Neural cell (in vitro differentiated cells): ENCODE measurements at regions not wholly inside any gene's neighbourhood (a gene's known extent, or its start where the extent isn't known, plus 50 kb on each side); places are given as distances from the start of the nearest gene placed in this dataset.

Experiments
- H2AFZ ChIP-seq: fragments of 200-600, 300-800 bp; sonication (generic), shearing (Covaris generic); 2 replicates; pipeline ENCODE4 v1.6.0; 2014; ENCODE audit warnings: low read depth, mild to moderate bottlenecking, antibody characterized with exemption, low read length, moderate library complexity
- H3F3A ChIP-seq: fragments of 200-600 bp; shearing (Covaris generic); 2 replicates; pipeline ENCODE4 v1.6.1; 2016; ENCODE audit warnings: mild to moderate bottlenecking, moderate library complexity, mixed read lengths, antibody characterized with exemption, low read length; ENCODE audit not compliant: insufficient read depth, poor library complexity, severe bottlenecking
- H3K27ac ChIP-seq: fragments of 200-600, 300-800 bp; sonication (generic), shearing (Covaris generic); 2 replicates; pipeline ENCODE4 v1.5.1; 2014; ENCODE audit warnings: mild to moderate bottlenecking, low read length, moderate library complexity
- H3K27me3 ChIP-seq: fragments of 300-800, 200-600 bp; sonication (generic), shearing (Covaris generic); 2 replicates; pipeline ENCODE4 v1.6.0; 2014; ENCODE audit warnings: mild to moderate bottlenecking, low read depth, low read length, moderate library complexity; ENCODE audit not compliant: insufficient read depth
- H3K36me3 ChIP-seq: fragments of 300-800, 200-600 bp; sonication (generic), shearing (Covaris generic); 2 replicates; pipeline ENCODE4 v1.5.1; 2014; ENCODE audit warnings: mild to moderate bottlenecking, antibody characterized with exemption, low read length, moderate library complexity; ENCODE audit not compliant: insufficient read depth
- H3K4me2 ChIP-seq: fragments of 300-800, 200-600 bp; sonication (generic), shearing (Covaris generic); 2 replicates; pipeline ENCODE4 v1.6.0; 2014; ENCODE audit warnings: mild to moderate bottlenecking, low read length
- H3K4me3 ChIP-seq: fragments of 300-800, 200-600 bp; sonication (generic), shearing (Covaris generic); 2 replicates; pipeline ENCODE4 v1.5.1; 2014; ENCODE audit warnings: mild to moderate bottlenecking, low read length, moderate library complexity
- H3K79me2 ChIP-seq: fragments of 200-600 bp; shearing (Covaris generic); replicated peaks from 2 replicates; pipeline ENCODE4 v1.6.0; 2014; ENCODE audit warnings: mild to moderate bottlenecking, low read length, moderate library complexity; ENCODE audit not compliant: insufficient read depth
- H3K9ac ChIP-seq: fragments of 300-800, 200-600 bp; sonication (generic), shearing (Covaris generic); 2 replicates; pipeline ENCODE4 v1.6.1; 2016; ENCODE audit warnings: mild to moderate bottlenecking, low read length, mixed read lengths
- H3K9me2 ChIP-seq: fragments of 200-600 bp; shearing (Covaris generic); 2 replicates; pipeline ENCODE4 v1.6.1; 2016; ENCODE audit warnings: mild to moderate bottlenecking, low read length, mixed read lengths; ENCODE audit not compliant: insufficient read depth
- H3K9me3 ChIP-seq: fragments of 200-600, 300-800 bp; sonication (generic), shearing (Covaris generic); 2 replicates; pipeline ENCODE4 v1.6.1; 2016; ENCODE audit warnings: mild to moderate bottlenecking, mixed run types, low read length, moderate library complexity, mixed read lengths
- H4K20me1 ChIP-seq: fragments of 200-600 bp; shearing (Covaris generic); 2 replicates; pipeline ENCODE4 v1.6.1; 2016; ENCODE audit warnings: mild to moderate bottlenecking, mixed run types; ENCODE audit not compliant: insufficient read depth
- CTCF ChIP-seq: fragments of 450-650 bp; IDR thresholded peaks from 2 replicates; pipeline ENCODE4 v1.5.1; 2014; ENCODE audit warnings: antibody characterized with exemption, mild to moderate bottlenecking, moderate library complexity; ENCODE audit not compliant: poor library complexity, severe bottlenecking
- EP300 ChIP-seq: fragments of 450-650 bp; conservative IDR thresholded peaks from 2 replicates; pipeline ENCODE4 v1.6.1; 2014; ENCODE audit warnings: antibody characterized with exemption, mild to moderate bottlenecking, moderate library complexity; ENCODE audit not compliant: poor library complexity, severe bottlenecking
- EZH2 ChIP-seq: fragments of 200-600, 300-800 bp; shearing (Covaris generic), sonication (generic); IDR thresholded peaks from 2 replicates; pipeline ENCODE4 v1.6.1; 2014; ENCODE audit warnings: antibody characterized with exemption, low read length, borderline replicate concordance, mild to moderate bottlenecking; ENCODE audit not compliant: insufficient read depth, poor library complexity, severe bottlenecking
- MXI1 ChIP-seq: fragments of 450-650 bp; conservative IDR thresholded peaks from 2 replicates; pipeline ENCODE4 v1.6.1; 2014; ENCODE audit warnings: antibody characterized with exemption, mild to moderate bottlenecking; ENCODE audit not compliant: poor library complexity, severe bottlenecking
- POLR2AphosphoS5 ChIP-seq: IDR thresholded peaks from 2 replicates; pipeline ENCODE4 v1.6.1; 2012
- RAD21 ChIP-seq: fragments of 450-650 bp; conservative IDR thresholded peaks from 2 replicates; pipeline ENCODE4 v1.6.1; 2014; ENCODE audit warnings: antibody characterized with exemption, mild to moderate bottlenecking, moderate library complexity
- REST ChIP-seq: IDR thresholded peaks from 2 replicates; pipeline ENCODE4 v1.6.1; 2012; ENCODE audit warnings: borderline replicate concordance
- SMC3 ChIP-seq: fragments of 450-650 bp; conservative IDR thresholded peaks from 2 replicates; pipeline ENCODE4 v1.6.1; 2014; ENCODE audit warnings: antibody characterized with exemption, mild to moderate bottlenecking, moderate library complexity; ENCODE audit not compliant: poor library complexity
- TAF1 ChIP-seq: IDR thresholded peaks from 2 replicates; pipeline ENCODE4 v1.6.1; 2012; ENCODE audit warnings: low read depth

DNA sequence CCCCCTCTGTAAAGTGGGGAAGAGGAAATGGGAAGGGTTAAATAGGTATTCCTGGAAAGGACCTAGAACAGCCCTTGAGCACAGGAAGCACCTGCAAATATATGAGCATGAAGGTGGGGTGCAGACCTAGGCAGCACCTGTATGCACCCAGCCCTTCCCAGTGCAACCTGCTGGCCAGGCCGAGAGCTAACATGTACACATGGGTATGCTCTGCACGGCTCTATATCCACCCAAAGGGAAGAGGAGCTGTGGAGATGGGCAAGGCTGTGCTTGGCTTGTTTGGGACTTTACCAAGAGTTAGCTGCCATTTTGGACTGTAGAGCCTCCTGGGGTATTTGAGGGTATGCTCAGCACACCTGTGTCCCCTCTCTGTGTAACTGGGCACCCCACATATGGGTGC is 171.2 kb downstream of the KLF13 start:
- no peaks in the 10 kb centered on the region for H4K20me1 ChIP-seq
- no peak overlapping the region for H3K4me2 ChIP-seq
- no peaks in the 10 kb centered on the region for H3K36me3 ChIP-seq
- no peak overlapping the region for H3K4me3 ChIP-seq
- H3K79me2 ChIP-seq: no peaks in the 10 kb centered on the region
- no peaks in the 10 kb centered on the region for H3F3A ChIP-seq
- no peaks in the 10 kb centered on the region for H3K27me3 ChIP-seq
- H3K27ac ChIP-seq: no peak overlapping the region
- H3K9ac ChIP-seq: no peak overlapping the region
- TF ChIP-seq REST: no peak
- no peak for TF ChIP-seq POLR2AphosphoS5
- no peak for TF ChIP-seq EP300
- no peak for TF ChIP-seq RAD21
- TF ChIP-seq TAF1: no peak
- TF ChIP-seq CTCF: no peak
- TF ChIP-seq MXI1: no peak
- no peak for TF ChIP-seq EZH2
- no peak for TF ChIP-seq SMC3
- no peaks in the 10 kb centered on the region for H3K9me2 ChIP-seq
- no peak overlapping the region for H2AFZ ChIP-seq
- H3K9me3 ChIP-seq: no peaks in the 10 kb centered on the region

- Histone ChIP-seq H3F3A (no peaks in the 10 kb centered on the region), H4K20me1 (no peaks in the 10 kb centered on the region), H3K36me3 (no peaks in the 10 kb centered on the region), H3K4me3 (no peak overlapping the region), H3K9me2 (no peaks in the 10 kb centered on the region), H3K4me2 (no peak overlapping the region), H3K27ac (no peak overlapping the region), H3K9me3 (no peaks in the 10 kb centered on the region), H3K79me2 (no peaks in the 10 kb centered on the region), H3K9ac (no peak overlapping the region), H3K27me3 (no peaks in the 10 kb centered on the region), H2AFZ (no peak overlapping the region)
- TF ChIP-seq EZH2 (no peak), CTCF (no peak), RAD21 (no peak), POLR2AphosphoS5 (no peak), MXI1 (no peak), REST (no peak), TAF1 (no peak), EP300 (no peak)
These were observed 171.7 kb downstream of the KLF13 start for GRCh38 chr15:31498329-31498728.
